Keratinocyte (primary cell): ENCODE measurements at regions not wholly inside any gene's neighbourhood (a gene's known extent, or its start where the extent isn't known, plus 50 kb on each side); places are given as distances from the start of the nearest gene placed in this dataset.

ENCODE experiments used
- CTCF ChIP-seq, 3 experiments: IDR thresholded peaks in 1 of 3; conservative IDR thresholded peaks in 1 of 3; optimal IDR thresholded peaks in 1 of 3; 2 replicates in 2 of 3; 3 replicates in 1 of 3; pipeline versions ENCODE3 to v1.5.1; 2011; ENCODE audit warnings: low read length in 3 of 3, mild to moderate bottlenecking in 3 of 3, moderate library complexity in 2 of 3, control low read depth in 1 of 3, inconsistent platforms in 1 of 3; ENCODE audit not compliant: insufficient read depth in 2 of 3; ENCODE audit errors: extremely low read depth in 1 of 3
- EZH2 ChIP-seq: IDR thresholded peaks from one replicate; pipeline ENCODE4 v1.6.1; 2012; ENCODE audit warnings: inconsistent platforms, mild to moderate bottlenecking, low read length, moderate library complexity

GRCh38 chr12:113723631-113724030 is 242.5 kb downstream of the RBM19 start:
- TF ChIP-seq CTCF (optimal IDR thresholded peaks at IDR 0.05 in 1 of 3, IDR thresholded peaks at IDR 0.05 in 1 of 3, conservative IDR thresholded peaks at IDR 0.05 in 1 of 3; ENCODE audit: extremely low read depth in 1 of 3, insufficient read depth in 2 of 3, low read length in 3 of 3) = no peak
- no peak for TF ChIP-seq EZH2
